ENCODE measurements at regions not wholly inside any gene's neighbourhood (a gene's known extent, or its start where the extent isn't known, plus 50 kb on each side); places are given as distances from the start of the nearest gene placed in this dataset.
A peak's percentile ranks its signal among the peaks of the same experiment; 100 is the strongest.

DNA sequence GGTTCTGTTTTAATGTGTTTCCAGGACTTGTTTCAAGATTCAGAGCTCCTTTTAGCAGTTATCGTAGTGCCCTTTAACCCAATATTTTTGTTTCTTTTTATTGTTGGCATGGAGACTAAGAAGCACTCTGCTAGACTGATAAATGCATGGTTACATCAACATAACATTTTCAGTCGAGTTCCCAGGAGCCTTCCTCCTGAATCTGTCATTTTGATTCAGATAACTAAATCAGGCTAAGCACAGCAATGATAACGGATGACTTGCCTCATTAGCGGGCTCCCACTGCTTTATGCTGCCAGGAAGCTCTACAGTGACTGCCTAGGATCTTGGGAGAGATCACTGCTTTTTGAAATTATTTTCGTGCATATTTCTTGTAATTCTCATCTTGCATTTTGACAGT, 772.8 kb upstream of the GJE1 start:
- Histone ChIP-seq H3K4me2 (ENCODE audit: low read length) (no peak overlapping the region), H3K79me2 (ENCODE audit: control insufficient read depth, insufficient read depth, low read length) (no peaks in the 10 kb centered on the region), H3K23ac (ENCODE audit: low read length) (no peak overlapping the region), H3K9ac (ENCODE audit: low read length) (no peak overlapping the region), H3K36me3 (ENCODE audit: control insufficient read depth, insufficient read depth, low read length) (no peaks in the 10 kb centered on the region), H2BK120ac (ENCODE audit: low read depth, low read length) (no peak overlapping the region), H4K5ac (ENCODE audit: low read length) (no peak overlapping the region), H4K8ac (ENCODE audit: low read depth, low read length) (no peak overlapping the region), H3K56ac (ENCODE audit: low read length) (no peak overlapping the region), H3K4me1 (ENCODE audit: control insufficient read depth, low read depth, low read length) (no peaks in the 10 kb centered on the region), H3K79me1 (ENCODE audit: low read length) (no peaks in the 10 kb centered on the region), H3K4me3 (ENCODE audit: low read length) (no peak overlapping the region), H3K18ac (ENCODE audit: low read length) (no peak overlapping the region), H2BK15ac (replicated peaks; ENCODE audit: low read depth) (no peak overlapping the region), H3K27ac (ENCODE audit: low read depth, low read length) (no peak overlapping the region), H2AK5ac (ENCODE audit: low read length) (no peak overlapping the region), H2BK5ac (ENCODE audit: low read length) (no peak overlapping the region), H3K27me3 (ENCODE audit: insufficient read depth, low read length, poor library complexity) (no peaks in the 10 kb centered on the region), H3K4ac (ENCODE audit: low read depth, low read length) (no peak overlapping the region)
- no CpG with 5 or more reads among the region's 5 CpGs for WGBS (ENCODE audit: extremely low coverage, insufficient coverage, low lambda C conversion rate)
- DNase-seq: peak; percentile 38

- no peak overlapping the region for H2BK5ac ChIP-seq (ENCODE audit: low read length)
- WGBS (ENCODE audit: extremely low coverage, insufficient coverage, low lambda C conversion rate): no CpG with 5 or more reads among the region's 4 CpGs
- H3K4me3 ChIP-seq (ENCODE audit: low read length): no peak overlapping the region
- no peaks in the 10 kb centered on the region for H3K79me2 ChIP-seq (ENCODE audit: control insufficient read depth, insufficient read depth, low read length)
- no peak overlapping the region for H3K56ac ChIP-seq (ENCODE audit: low read length)
- no peak overlapping the region for H2BK120ac ChIP-seq (ENCODE audit: low read depth, low read length)
- no peaks in the 10 kb centered on the region for H3K4me1 ChIP-seq (ENCODE audit: control insufficient read depth, low read depth, low read length)
- no peak overlapping the region for H3K27ac ChIP-seq (ENCODE audit: low read depth, low read length)
- no peak overlapping the region for H3K4ac ChIP-seq (ENCODE audit: low read depth, low read length)
- no peak overlapping the region for H2BK15ac ChIP-seq (replicated peaks; ENCODE audit: low read depth)
- H4K8ac ChIP-seq (ENCODE audit: low read depth, low read length): no peak overlapping the region
- H3K18ac ChIP-seq (ENCODE audit: low read length): no peak overlapping the region
- no peak overlapping the region for H4K5ac ChIP-seq (ENCODE audit: low read length)
- H3K79me1 ChIP-seq (ENCODE audit: low read length): no peaks in the 10 kb centered on the region
- no peaks in the 10 kb centered on the region for H3K27me3 ChIP-seq (ENCODE audit: insufficient read depth, low read length, poor library complexity)
- H2AK5ac ChIP-seq (ENCODE audit: low read length): no peak overlapping the region
- no peaks in the 10 kb centered on the region for H3K36me3 ChIP-seq (ENCODE audit: control insufficient read depth, insufficient read depth, low read length)
- no peak overlapping the region for H3K23ac ChIP-seq (ENCODE audit: low read length)
- peak; percentile 23 for DNase-seq
- H3K9ac ChIP-seq (ENCODE audit: low read length): no peak overlapping the region
- H3K4me2 ChIP-seq (ENCODE audit: low read length): no peak overlapping the region
These were observed 778.4 kb upstream of the GJE1 start for GRCh38 chr6:141354191-141354955.

GRCh38 chr6:141351721-141352120, 781.0 kb upstream of the GJE1 start:
- no peak overlapping the region for H2AK5ac ChIP-seq (ENCODE audit: low read length)
- H2BK15ac ChIP-seq (replicated peaks; ENCODE audit: low read depth): no peak overlapping the region
- no peaks in the 10 kb centered on the region for H3K79me2 ChIP-seq (ENCODE audit: control insufficient read depth, insufficient read depth, low read length)
- no peaks in the 10 kb centered on the region for H3K36me3 ChIP-seq (ENCODE audit: control insufficient read depth, insufficient read depth, low read length)
- no peaks in the 10 kb centered on the region for H3K79me1 ChIP-seq (ENCODE audit: low read length)
- no peak overlapping the region for H2BK120ac ChIP-seq (ENCODE audit: low read depth, low read length)
- no peak overlapping the region for H3K4me2 ChIP-seq (ENCODE audit: low read length)
- no peaks in the 10 kb centered on the region for H3K4me1 ChIP-seq (ENCODE audit: control insufficient read depth, low read depth, low read length)
- H3K23ac ChIP-seq (ENCODE audit: low read length): no peak overlapping the region
- H3K18ac ChIP-seq (ENCODE audit: low read length): no peak overlapping the region
- H3K27me3 ChIP-seq (ENCODE audit: insufficient read depth, low read length, poor library complexity): no peaks in the 10 kb centered on the region
- no peak overlapping the region for H3K9ac ChIP-seq (ENCODE audit: low read length)
- DNase-seq: no peak
- H3K27ac ChIP-seq (ENCODE audit: low read depth, low read length): no peak overlapping the region
- no peak overlapping the region for H3K4me3 ChIP-seq (ENCODE audit: low read length)
- WGBS (ENCODE audit: extremely low coverage, insufficient coverage, low lambda C conversion rate): no CpG with 5 or more reads among the region's 1 CpG
- H3K4ac ChIP-seq (ENCODE audit: low read depth, low read length): no peak overlapping the region
- no peak overlapping the region for H3K56ac ChIP-seq (ENCODE audit: low read length)
- H2BK5ac ChIP-seq (ENCODE audit: low read length): no peak overlapping the region
- no peak overlapping the region for H4K8ac ChIP-seq (ENCODE audit: low read depth, low read length)
- H4K5ac ChIP-seq (ENCODE audit: low read length): no peak overlapping the region

GRCh38 chr6:141349710-141350109, 783.0 kb upstream of the GJE1 start:
- no peak overlapping the region for H3K23ac ChIP-seq (ENCODE audit: low read length)

DNA sequence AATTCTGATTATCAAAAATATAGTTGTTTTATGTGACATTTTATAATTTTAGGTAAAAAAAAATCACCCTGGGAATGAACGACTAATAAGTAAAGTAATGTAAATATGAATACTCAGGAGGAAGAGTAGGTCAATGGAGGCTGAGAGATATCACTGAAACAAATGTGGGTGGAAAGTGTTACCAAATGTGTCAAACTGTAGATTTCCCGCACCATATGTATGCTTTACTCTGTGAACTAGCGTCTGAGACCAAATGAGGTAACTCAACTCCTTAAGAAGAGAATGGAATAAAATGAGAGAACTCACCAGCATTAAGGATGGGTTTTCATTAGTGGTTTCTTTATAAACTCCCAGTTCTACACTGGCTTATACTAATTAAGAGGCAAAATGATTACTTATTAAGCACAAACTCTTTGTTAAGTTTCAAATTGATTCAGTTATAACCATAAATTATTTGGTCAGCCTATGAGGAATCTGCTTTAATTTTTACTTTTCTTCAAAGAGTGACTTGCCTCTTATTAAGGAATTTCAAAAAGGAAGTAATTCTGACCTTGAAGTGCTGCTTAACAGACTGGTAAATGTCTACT, 784.7 kb upstream of the GJE1 start:
- no peak overlapping the region for H3K56ac ChIP-seq (ENCODE audit: low read length)
- H3K4me3 ChIP-seq (ENCODE audit: low read length): no peak overlapping the region
- H2BK120ac ChIP-seq (ENCODE audit: low read depth, low read length): no peak overlapping the region
- H4K8ac ChIP-seq (ENCODE audit: low read depth, low read length): no peak overlapping the region
- no peak overlapping the region for H2AK5ac ChIP-seq (ENCODE audit: low read length)
- DNase-seq: no peak
- H4K5ac ChIP-seq (ENCODE audit: low read length): no peak overlapping the region
- H3K27me3 ChIP-seq (ENCODE audit: insufficient read depth, low read length, poor library complexity): no peaks in the 10 kb centered on the region
- H3K4me2 ChIP-seq (ENCODE audit: low read length): no peak overlapping the region
- H3K4ac ChIP-seq (ENCODE audit: low read depth, low read length): no peak overlapping the region
- H3K36me3 ChIP-seq (ENCODE audit: control insufficient read depth, insufficient read depth, low read length): no peaks in the 10 kb centered on the region
- H3K23ac ChIP-seq (ENCODE audit: low read length): no peak overlapping the region
- H3K27ac ChIP-seq (ENCODE audit: low read depth, low read length): no peak overlapping the region
- no peak overlapping the region for H3K9ac ChIP-seq (ENCODE audit: low read length)
- no peaks in the 10 kb centered on the region for H3K79me1 ChIP-seq (ENCODE audit: low read length)
- H3K18ac ChIP-seq (ENCODE audit: low read length): no peak overlapping the region
- H2BK5ac ChIP-seq (ENCODE audit: low read length): no peak overlapping the region
- H2BK15ac ChIP-seq (replicated peaks; ENCODE audit: low read depth): no peak overlapping the region
- no CpG with 5 or more reads among the region's 3 CpGs for WGBS (ENCODE audit: extremely low coverage, insufficient coverage, low lambda C conversion rate)
- no peaks in the 10 kb centered on the region for H3K4me1 ChIP-seq (ENCODE audit: control insufficient read depth, low read depth, low read length)
- H3K79me2 ChIP-seq (ENCODE audit: control insufficient read depth, insufficient read depth, low read length): no peaks in the 10 kb centered on the region

More at GRCh38 chr6:141349710-141350109, 783.0 kb upstream of the GJE1 start:
- no peak overlapping the region for H4K8ac ChIP-seq (ENCODE audit: low read depth, low read length)
- H3K4me2 ChIP-seq (ENCODE audit: low read length): no peak overlapping the region
- H2BK5ac ChIP-seq (ENCODE audit: low read length): no peak overlapping the region
- no peaks in the 10 kb centered on the region for H3K4me1 ChIP-seq (ENCODE audit: control insufficient read depth, low read depth, low read length)
- WGBS (ENCODE audit: extremely low coverage, insufficient coverage, low lambda C conversion rate): no CpG with 5 or more reads among the region's 1 CpG
- no peaks in the 10 kb centered on the region for H3K27me3 ChIP-seq (ENCODE audit: insufficient read depth, low read length, poor library complexity)
- no peak overlapping the region for H3K4me3 ChIP-seq (ENCODE audit: low read length)
- H2BK120ac ChIP-seq (ENCODE audit: low read depth, low read length): no peak overlapping the region
- no peaks in the 10 kb centered on the region for H3K79me1 ChIP-seq (ENCODE audit: low read length)
- no peak overlapping the region for H3K4ac ChIP-seq (ENCODE audit: low read depth, low read length)
- H3K27ac ChIP-seq (ENCODE audit: low read depth, low read length): no peak overlapping the region
- H3K79me2 ChIP-seq (ENCODE audit: control insufficient read depth, insufficient read depth, low read length): no peaks in the 10 kb centered on the region
- no peak overlapping the region for H3K56ac ChIP-seq (ENCODE audit: low read length)
- H3K18ac ChIP-seq (ENCODE audit: low read length): no peak overlapping the region
- H3K9ac ChIP-seq (ENCODE audit: low read length): no peak overlapping the region
- H2BK15ac ChIP-seq (replicated peaks; ENCODE audit: low read depth): no peak overlapping the region
- no peaks in the 10 kb centered on the region for H3K36me3 ChIP-seq (ENCODE audit: control insufficient read depth, insufficient read depth, low read length)
- H4K5ac ChIP-seq (ENCODE audit: low read length): no peak overlapping the region
- DNase-seq: no peak
- no peak overlapping the region for H2AK5ac ChIP-seq (ENCODE audit: low read length)

Measured in mesendoderm (in vitro differentiated cells).